Neural progenitor cell (in vitro differentiated cells): ENCODE measurements at regions not wholly inside any gene's neighbourhood (a gene's known extent, or its start where the extent isn't known, plus 50 kb on each side); places are given as distances from the start of the nearest gene placed in this dataset.

ENCODE experiments used
- DNase-seq: peaks from one replicate; pipeline ENCODE4 v3.0.0-alpha.2; 2016; ENCODE audit warnings: low spot score
- H2AFZ ChIP-seq: fragments of 200-600 bp; sonication (generic); replicated peaks from 2 replicates; pipeline ENCODE4 v1.6.1; 2016; ENCODE audit warnings: antibody characterized with exemption
- H3F3A ChIP-seq: fragments of 200-600 bp; sonication (generic); 2 replicates; pipeline ENCODE4 v1.6.1; 2016; ENCODE audit warnings: antibody characterized with exemption, low read depth
- H3K27ac ChIP-seq: fragments of 200-600 bp; sonication (generic); 2 replicates; pipeline ENCODE4 v1.5.1; 2016; ENCODE audit warnings: mild to moderate bottlenecking
- H3K27me3 ChIP-seq: fragments of 200-600 bp; sonication (generic); 2 replicates; pipeline ENCODE4 v1.6.1; 2016; ENCODE audit warnings: mild to moderate bottlenecking, moderate library complexity
- H3K36me3 ChIP-seq: fragments of 200-600 bp; sonication (generic); 2 replicates; pipeline ENCODE4 v1.5.1; 2016
- H3K4me1 ChIP-seq: fragments of 200-600 bp; sonication (generic); 2 replicates; pipeline ENCODE4 v1.6.1; 2016; ENCODE audit warnings: mixed run types
- H3K4me2 ChIP-seq: fragments of 200-600 bp; sonication (generic); 2 replicates; pipeline ENCODE4 v1.6.1; 2016
- H3K4me3 ChIP-seq: fragments of 200-600 bp; sonication (generic); 2 replicates; pipeline ENCODE4 v1.5.1; 2016
- H3K79me2 ChIP-seq: fragments of 200-600 bp; sonication (generic); 2 replicates; pipeline ENCODE4 v1.6.1; 2016; ENCODE audit warnings: low read depth
- H3K9ac ChIP-seq: fragments of 200-600 bp; sonication (generic); 2 replicates; pipeline ENCODE4 v1.6.1; 2016
- H3K9me3 ChIP-seq: fragments of 200-600 bp; sonication (generic); 2 replicates; pipeline ENCODE4 v1.5.1; 2016; ENCODE audit warnings: low read depth
- H4K20me1 ChIP-seq: fragments of 200-600 bp; sonication (generic); 2 replicates; pipeline ENCODE4 v1.6.1; 2016; ENCODE audit warnings: low read depth
- H3K27ac Mint-ChIP-seq: 3 replicates; pipeline ENCODE4 v1.8.0; 2021; ENCODE audit warnings: mixed read lengths
- H3K27me3 Mint-ChIP-seq: 2 replicates; pipeline ENCODE4 v1.8.0; 2022; ENCODE audit warnings: low read depth, mild to moderate bottlenecking, inconsistent platforms, moderate library complexity, mixed read lengths; ENCODE audit not compliant: insufficient read depth
- H3K36me3 Mint-ChIP-seq: 3 replicates; pipeline ENCODE4 v1.8.0; 2021; ENCODE audit warnings: mixed read lengths
- H3K4me1 Mint-ChIP-seq: 3 replicates; pipeline ENCODE4 v1.8.0; 2021; ENCODE audit warnings: mixed read lengths
- H3K4me3 Mint-ChIP-seq: 3 replicates; pipeline ENCODE4 v1.8.0; 2021; ENCODE audit warnings: mild to moderate bottlenecking, moderate library complexity, mixed read lengths
- H3K9me3 Mint-ChIP-seq: 3 replicates; pipeline ENCODE4 v1.8.0; 2020; ENCODE audit warnings: mixed read lengths
- CTCF ChIP-seq: fragments of 200-600 bp; sonication (generic); IDR thresholded peaks from 2 replicates; pipeline ENCODE4 v1.5.1; 2017; ENCODE audit warnings: antibody characterized with exemption, mild to moderate bottlenecking
- EZH2 ChIP-seq: fragments of 200-600 bp; sonication (generic); IDR thresholded peaks from 2 replicates; pipeline ENCODE4 v1.6.1; 2017; ENCODE audit warnings: antibody characterized with exemption, mild to moderate bottlenecking, moderate library complexity
- EZH2phosphoT487 ChIP-seq: fragments of 200-600 bp; sonication (generic); IDR thresholded peaks from 2 replicates; pipeline ENCODE4 v1.6.1; 2017; ENCODE audit warnings: antibody characterized with exemption

GRCh38 chr2:109057686-109058085 is 68.7 kb upstream of the EDAR start:
- Histone ChIP-seq H3K27ac (peak overlapping the region; percentile 32), H3K36me3 (no peaks in the 10 kb centered on the region), H3K9me3 (no peaks in the 10 kb centered on the region), H3K4me1 (peaks cover 24% of the 10 kb centered on the region), H3K79me2 (no peaks in the 10 kb centered on the region), H3K9ac (no peak overlapping the region), H3K4me2 (peak overlapping the region; percentile 53), H4K20me1 (no peaks in the 10 kb centered on the region), H3K4me3 (no peak overlapping the region), H3K27me3 (no peaks in the 10 kb centered on the region), H3F3A (peaks cover 18% of the 10 kb centered on the region), H2AFZ (no peak overlapping the region)
- H3K4me1 Mint-ChIP-seq, result peaks cover 36% of the 10 kb centered on the region
- H3K4me3 Mint-ChIP-seq, result no peak overlapping the region
- peak overlapping the region; percentile 57 for H3K27ac Mint-ChIP-seq
- no peaks in the 10 kb centered on the region for H3K9me3 Mint-ChIP-seq
- peaks cover 26% of the 10 kb centered on the region for H3K27me3 Mint-ChIP-seq
- no peaks in the 10 kb centered on the region for H3K36me3 Mint-ChIP-seq
- TF ChIP-seq CTCF (no peak), EZH2 (no peak), EZH2phosphoT487 (no peak)
- DNase-seq, result peak; percentile 57

GRCh38 chr2:109055435-109055834 is 66.4 kb upstream of the EDAR start:
- Histone ChIP-seq H3K27ac (no peak overlapping the region), H3K79me2 (no peaks in the 10 kb centered on the region), H3F3A (peaks cover 18% of the 10 kb centered on the region), H3K36me3 (no peaks in the 10 kb centered on the region), H3K4me1 (peaks cover 24% of the 10 kb centered on the region), H3K4me2 (no peak overlapping the region), H2AFZ (no peak overlapping the region), H3K9me3 (no peaks in the 10 kb centered on the region), H3K9ac (no peak overlapping the region), H3K4me3 (no peak overlapping the region), H4K20me1 (no peaks in the 10 kb centered on the region), H3K27me3 (no peaks in the 10 kb centered on the region)
- Mint-ChIP-seq H3K4me3 (no peak overlapping the region), H3K27me3 (peaks cover 21% of the 10 kb centered on the region), H3K9me3 (no peaks in the 10 kb centered on the region), H3K36me3 (no peaks in the 10 kb centered on the region), H3K27ac (no peak overlapping the region), H3K4me1 (peaks cover 33% of the 10 kb centered on the region)
- no peak for TF ChIP-seq EZH2phosphoT487
- TF ChIP-seq EZH2, result no peak
- TF ChIP-seq CTCF, result no peak
- DNase-seq, result no peak

GRCh38 chr2:109054865-109055264 is 65.8 kb upstream of the EDAR start:
- Histone ChIP-seq H3K36me3 (no peaks in the 10 kb centered on the region), H3K9me3 (no peaks in the 10 kb centered on the region), H3F3A (peaks cover 18% of the 10 kb centered on the region), H3K4me2 (no peak overlapping the region), H3K4me1 (peaks cover 24% of the 10 kb centered on the region), H3K27ac (no peak overlapping the region), H3K4me3 (no peak overlapping the region), H3K9ac (no peak overlapping the region), H3K27me3 (no peaks in the 10 kb centered on the region), H4K20me1 (no peaks in the 10 kb centered on the region), H3K79me2 (no peaks in the 10 kb centered on the region), H2AFZ (no peak overlapping the region)
- Mint-ChIP-seq H3K36me3 (no peaks in the 10 kb centered on the region), H3K27me3 (peaks cover 19% of the 10 kb centered on the region), H3K9me3 (no peaks in the 10 kb centered on the region), H3K27ac (no peak overlapping the region), H3K4me3 (no peak overlapping the region), H3K4me1 (peaks cover 33% of the 10 kb centered on the region)
- no peak for DNase-seq
- TF ChIP-seq EZH2 (no peak), EZH2phosphoT487 (no peak), CTCF (no peak)
